Fibroblast of villous mesenchyme (primary cell): ENCODE measurements at regions not wholly inside any gene's neighbourhood (a gene's known extent, or its start where the extent isn't known, plus 50 kb on each side); places are given as distances from the start of the nearest gene placed in this dataset.
"Not testable (repeated sequence)": the region's sequence is repeated elsewhere in the genome, so short reads cannot be mapped to it uniquely, and the experiment has no call there.

Source experiments
- DNase-seq: peaks from one replicate; pipeline ENCODE4 v3.0.0-alpha.2; 2010; ENCODE audit warnings: low read depth
- H3K4me3 ChIP-seq: 2 replicates; pipeline ENCODE4 v1.5.1; 2011; ENCODE audit warnings: low read depth, mild to moderate bottlenecking, low read length
- CTCF ChIP-seq: IDR thresholded peaks from 2 replicates; pipeline ENCODE4 v1.5.1; 2012; ENCODE audit warnings: low read depth, mild to moderate bottlenecking, low read length; ENCODE audit not compliant: insufficient read depth

- no peak for TF ChIP-seq CTCF
- DNase-seq: no peak
- no peak overlapping the region for H3K4me3 ChIP-seq
These were observed 199.9 kb downstream of the SHOX start for GRCh38 chrX:830532-830931.

GRCh38 chrX:829145-829544 lies 198.6 kb downstream of the SHOX start:
- no peak for TF ChIP-seq CTCF
- no peak for DNase-seq

GRCh38 chrX:828411-828959 lies 197.9 kb downstream of the SHOX start:
- DNase-seq: no peak
- no peak for TF ChIP-seq CTCF
- no peak overlapping the region for H3K4me3 ChIP-seq

More at GRCh38 chrX:829145-829544, 198.6 kb downstream of the SHOX start:
- H3K4me3 ChIP-seq: no peak overlapping the region

- no peak for DNase-seq
These were observed 195.9 kb downstream of the SHOX start for GRCh38 chrX:826448-826847.

GRCh38 chrX:825991-826390 lies 195.4 kb downstream of the SHOX start:
- no peak overlapping the region for H3K4me3 ChIP-seq
- no peak for TF ChIP-seq CTCF
- peak; percentile 1 for DNase-seq

More at GRCh38 chrX:826448-826847, 195.9 kb downstream of the SHOX start:
- no peak overlapping the region for H3K4me3 ChIP-seq
- TF ChIP-seq CTCF: no peak

- H3K4me3 ChIP-seq, DNase-seq: not testable (repeated sequence)
These were observed 192.5 kb downstream of the SHOX start for GRCh38 chrX:823073-823472.

GRCh38 chrX:821327-822107 lies 190.9 kb downstream of the SHOX start:
- no peak for TF ChIP-seq CTCF
- DNase-seq: no peak
- no peak overlapping the region for H3K4me3 ChIP-seq
